ENCODE measurements at regions not wholly inside any gene's neighbourhood (a gene's known extent, or its start where the extent isn't known, plus 50 kb on each side); places are given as distances from the start of the nearest gene placed in this dataset.

DNA sequence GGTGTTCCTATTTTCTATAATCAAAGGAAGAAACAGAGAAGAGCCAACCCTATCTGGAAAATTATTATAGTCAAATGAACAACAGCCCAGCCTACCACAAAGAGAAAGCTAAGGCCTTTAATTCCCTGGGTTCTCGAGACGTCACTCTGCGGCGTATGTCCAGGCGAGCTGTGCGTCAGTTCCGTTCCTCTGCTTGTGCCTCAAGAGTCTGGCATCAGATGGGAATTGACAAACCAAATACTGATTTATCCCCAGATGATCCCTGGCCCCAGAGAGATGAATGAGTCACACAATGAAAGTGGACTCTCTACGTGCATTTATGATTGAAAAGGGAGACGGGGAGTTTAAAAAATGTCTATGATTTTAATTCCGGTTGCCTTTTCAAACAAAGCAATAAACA lies 151.6 kb upstream of the PDE10A start:
- no peak overlapping the region for H3K4me3 ChIP-seq (ENCODE audit: insufficient read depth, low read length)
- no peaks in the 10 kb centered on the region for H3K36me3 ChIP-seq (ENCODE audit: insufficient read depth, low read length)
- no peak overlapping the region for H3K4me2 ChIP-seq (ENCODE audit: insufficient read depth, low read length)
- TF ChIP-seq, protein P1, sequence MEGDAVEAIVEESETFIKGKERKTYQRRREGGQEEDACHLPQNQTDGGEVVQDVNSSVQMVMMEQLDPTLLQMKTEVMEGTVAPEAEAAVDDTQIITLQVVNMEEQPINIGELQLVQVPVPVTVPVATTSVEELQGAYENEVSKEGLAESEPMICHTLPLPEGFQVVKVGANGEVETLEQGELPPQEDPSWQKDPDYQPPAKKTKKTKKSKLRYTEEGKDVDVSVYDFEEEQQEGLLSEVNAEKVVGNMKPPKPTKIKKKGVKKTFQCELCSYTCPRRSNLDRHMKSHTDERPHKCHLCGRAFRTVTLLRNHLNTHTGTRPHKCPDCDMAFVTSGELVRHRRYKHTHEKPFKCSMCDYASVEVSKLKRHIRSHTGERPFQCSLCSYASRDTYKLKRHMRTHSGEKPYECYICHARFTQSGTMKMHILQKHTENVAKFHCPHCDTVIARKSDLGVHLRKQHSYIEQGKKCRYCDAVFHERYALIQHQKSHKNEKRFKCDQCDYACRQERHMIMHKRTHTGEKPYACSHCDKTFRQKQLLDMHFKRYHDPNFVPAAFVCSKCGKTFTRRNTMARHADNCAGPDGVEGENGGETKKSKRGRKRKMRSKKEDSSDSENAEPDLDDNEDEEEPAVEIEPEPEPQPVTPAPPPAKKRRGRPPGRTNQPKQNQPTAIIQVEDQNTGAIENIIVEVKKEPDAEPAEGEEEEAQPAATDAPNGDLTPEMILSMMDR (IDR thresholded peaks at IDR 0.05; ENCODE audit: extremely low read depth, low read depth, low read length), result no peak
- no peaks in the 10 kb centered on the region for H3K79me2 ChIP-seq (ENCODE audit: insufficient read depth, low read length)
- H3K9me3 ChIP-seq (ENCODE audit: low read depth, low read length), result no peaks in the 10 kb centered on the region
- H3K27me3 ChIP-seq (ENCODE audit: insufficient read depth, low read length), result peaks cover 4% of the 10 kb centered on the region
- DNase-seq (ENCODE audit: insufficient read length, low spot score, missing footprints), result no peak
- H3K27ac ChIP-seq (ENCODE audit: low read depth, low read length), result no peak overlapping the region
- no peaks in the 10 kb centered on the region for H4K20me1 ChIP-seq (ENCODE audit: insufficient read depth, low read length)
- H2AFZ ChIP-seq (ENCODE audit: low read length), result no peak overlapping the region
- H3K4me1 ChIP-seq (ENCODE audit: insufficient read depth, low read length), result no peaks in the 10 kb centered on the region

DNA sequence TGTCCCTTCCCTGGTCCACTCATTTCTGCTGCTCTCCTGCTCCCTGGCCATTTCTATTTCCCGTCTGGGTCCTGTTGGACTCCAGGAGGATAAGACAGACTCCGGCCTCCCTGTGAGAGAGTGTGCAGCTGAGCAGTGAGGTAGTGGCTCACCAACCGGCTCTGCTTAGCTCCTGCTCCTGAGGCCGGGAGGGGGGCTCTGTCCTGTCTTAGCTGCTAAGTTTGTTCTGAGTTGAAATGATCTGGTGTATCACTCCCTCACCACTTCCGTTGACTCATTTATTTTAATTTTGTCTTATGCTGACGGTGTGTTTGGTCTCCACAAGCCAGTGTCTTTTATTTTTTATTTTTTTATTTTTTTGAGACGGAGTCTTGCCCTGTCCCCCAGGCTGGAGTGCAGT lies 148.5 kb upstream of the PDE10A start:
- Histone ChIP-seq H3K27ac (ENCODE audit: low read depth, low read length) (no peak overlapping the region), H3K36me3 (ENCODE audit: insufficient read depth, low read length) (no peaks in the 10 kb centered on the region), H3K27me3 (ENCODE audit: insufficient read depth, low read length) (no peaks in the 10 kb centered on the region), H4K20me1 (ENCODE audit: insufficient read depth, low read length) (no peaks in the 10 kb centered on the region), H3K9me3 (ENCODE audit: low read depth, low read length) (no peaks in the 10 kb centered on the region), H3K79me2 (ENCODE audit: insufficient read depth, low read length) (no peaks in the 10 kb centered on the region), H3K4me1 (ENCODE audit: insufficient read depth, low read length) (no peaks in the 10 kb centered on the region), H2AFZ (ENCODE audit: low read length) (no peak overlapping the region), H3K4me2 (ENCODE audit: insufficient read depth, low read length) (no peak overlapping the region), H3K4me3 (ENCODE audit: insufficient read depth, low read length) (no peak overlapping the region)
- TF ChIP-seq, protein P1 (IDR thresholded peaks at IDR 0.05; ENCODE audit: extremely low read depth, low read depth, low read length), result no peak
- DNase-seq (ENCODE audit: insufficient read length, low spot score, missing footprints), result no peak

DNA sequence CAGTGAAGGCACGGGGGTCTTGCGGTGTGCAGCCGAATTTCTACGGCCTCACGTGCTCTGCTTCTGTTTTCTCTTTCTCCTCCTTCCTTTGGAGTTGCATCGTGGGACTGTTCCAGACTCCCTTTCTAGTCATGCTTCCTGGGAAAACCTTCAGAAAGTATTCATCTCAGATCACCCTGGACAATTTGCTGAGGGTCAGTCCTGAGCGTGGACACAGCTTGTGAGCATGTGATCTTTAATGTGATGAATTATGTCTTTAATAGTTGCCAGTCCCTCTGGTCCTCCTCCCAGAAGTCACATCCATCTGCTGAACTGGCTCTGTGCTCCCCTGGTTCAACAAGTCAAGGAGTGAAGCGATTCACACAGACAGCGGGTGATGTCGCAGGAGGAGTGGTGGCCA lies 145.0 kb upstream of the PDE10A start:
- Histone ChIP-seq H3K4me3 (ENCODE audit: insufficient read depth, low read length) (no peak overlapping the region), H3K9me3 (ENCODE audit: low read depth, low read length) (no peaks in the 10 kb centered on the region), H3K27me3 (ENCODE audit: insufficient read depth, low read length) (no peaks in the 10 kb centered on the region), H2AFZ (ENCODE audit: low read length) (no peak overlapping the region), H3K36me3 (ENCODE audit: insufficient read depth, low read length) (no peaks in the 10 kb centered on the region), H4K20me1 (ENCODE audit: insufficient read depth, low read length) (no peaks in the 10 kb centered on the region), H3K27ac (ENCODE audit: low read depth, low read length) (no peak overlapping the region), H3K79me2 (ENCODE audit: insufficient read depth, low read length) (no peaks in the 10 kb centered on the region), H3K4me2 (ENCODE audit: insufficient read depth, low read length) (no peak overlapping the region), H3K4me1 (ENCODE audit: insufficient read depth, low read length) (peaks cover 3% of the 10 kb centered on the region)
- TF ChIP-seq, protein P1 (IDR thresholded peaks at IDR 0.05; ENCODE audit: extremely low read depth, low read depth, low read length), result no peak
- DNase-seq (ENCODE audit: insufficient read length, low spot score, missing footprints), result no peak

DNA sequence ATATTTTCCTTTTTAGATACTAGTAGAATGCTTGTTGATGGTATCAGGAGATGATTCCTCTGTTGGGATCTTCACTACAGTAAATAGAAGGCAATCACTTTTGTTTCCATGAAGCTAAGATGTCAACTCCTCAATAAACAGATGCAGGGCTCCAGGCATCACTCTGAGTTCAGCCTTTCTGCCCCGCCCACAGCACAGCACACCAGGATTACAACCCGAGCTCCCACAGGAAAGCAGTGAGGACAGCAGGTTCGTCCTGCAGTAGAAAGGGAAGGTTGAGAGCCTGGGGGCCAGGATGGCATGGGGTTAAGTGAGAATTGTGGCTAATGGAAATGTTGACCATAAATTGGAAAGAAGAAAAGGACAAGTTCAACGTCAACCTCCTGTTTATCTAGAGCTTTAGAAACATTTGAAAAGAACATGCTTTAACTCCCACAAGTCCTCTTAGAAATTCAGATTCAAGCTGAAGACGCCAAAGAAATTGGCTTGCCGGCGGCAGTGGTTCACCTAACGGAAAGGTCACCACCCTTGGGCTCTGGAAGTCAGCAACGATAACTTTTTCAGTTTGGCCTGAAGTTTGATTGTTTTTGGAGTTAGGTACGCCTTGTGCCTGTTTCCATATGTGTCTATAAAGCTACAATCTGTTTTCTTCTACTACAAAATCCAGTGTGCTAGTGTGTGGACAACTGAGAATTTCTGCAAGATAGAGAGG lies 144.4 kb upstream of the PDE10A start:
- Histone ChIP-seq H3K9me3 (ENCODE audit: low read depth, low read length) (no peaks in the 10 kb centered on the region), H3K4me2 (ENCODE audit: insufficient read depth, low read length) (no peak overlapping the region), H3K4me3 (ENCODE audit: insufficient read depth, low read length) (no peak overlapping the region), H2AFZ (ENCODE audit: low read length) (no peak overlapping the region), H3K27ac (ENCODE audit: low read depth, low read length) (no peak overlapping the region), H3K4me1 (ENCODE audit: insufficient read depth, low read length) (peaks cover 3% of the 10 kb centered on the region), H4K20me1 (ENCODE audit: insufficient read depth, low read length) (no peaks in the 10 kb centered on the region), H3K27me3 (ENCODE audit: insufficient read depth, low read length) (no peaks in the 10 kb centered on the region), H3K36me3 (ENCODE audit: insufficient read depth, low read length) (no peaks in the 10 kb centered on the region), H3K79me2 (ENCODE audit: insufficient read depth, low read length) (no peaks in the 10 kb centered on the region)
- TF ChIP-seq, protein P1 (IDR thresholded peaks at IDR 0.05; ENCODE audit: extremely low read depth, low read depth, low read length), result no peak
- no peak for DNase-seq (ENCODE audit: insufficient read length, low spot score, missing footprints)

Data from osteoblast (primary cell).